GM18517 (cell line): ENCODE measurements at regions not wholly inside any gene's neighbourhood (a gene's known extent, or its start where the extent isn't known, plus 50 kb on each side); places are given as distances from the start of the nearest gene placed in this dataset.
"Not testable (repeated sequence)": the region's sequence is repeated elsewhere in the genome, so short reads cannot be mapped to it uniquely, and the experiment has no call there.

Source experiments
- ATAC-seq: cut with Tn5 transposase; IDR thresholded peaks from one replicate; pipeline ENCODE4 v1.9.1; 2021; ENCODE audit warnings: mild to moderate bottlenecking, moderate library complexity; ENCODE audit not compliant: unreplicated experiment

GRCh38 chr9:31520301-31521085, 864.0 kb upstream of the ACO1 start:
- ATAC-seq: no peak

DNA sequence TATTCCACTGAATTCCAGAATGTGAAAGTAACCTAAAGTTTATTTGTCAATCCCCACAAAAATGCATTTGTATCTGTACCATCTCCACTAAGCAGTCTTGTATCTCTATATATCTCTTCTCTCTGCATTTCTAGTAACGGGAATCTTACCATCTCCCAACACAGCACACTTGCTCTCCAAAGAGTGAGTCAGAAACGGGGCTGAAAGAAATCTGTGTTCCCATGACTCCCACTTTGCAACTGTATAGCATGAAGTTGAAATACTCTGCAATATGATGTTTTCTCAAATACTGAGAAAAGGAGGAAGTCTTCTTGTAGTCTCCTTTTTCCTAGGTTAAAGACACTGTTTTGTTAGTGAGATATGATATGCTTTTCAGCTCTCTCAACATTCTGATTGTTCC, 848.8 kb upstream of the ACO1 start:
- no peak for ATAC-seq

DNA sequence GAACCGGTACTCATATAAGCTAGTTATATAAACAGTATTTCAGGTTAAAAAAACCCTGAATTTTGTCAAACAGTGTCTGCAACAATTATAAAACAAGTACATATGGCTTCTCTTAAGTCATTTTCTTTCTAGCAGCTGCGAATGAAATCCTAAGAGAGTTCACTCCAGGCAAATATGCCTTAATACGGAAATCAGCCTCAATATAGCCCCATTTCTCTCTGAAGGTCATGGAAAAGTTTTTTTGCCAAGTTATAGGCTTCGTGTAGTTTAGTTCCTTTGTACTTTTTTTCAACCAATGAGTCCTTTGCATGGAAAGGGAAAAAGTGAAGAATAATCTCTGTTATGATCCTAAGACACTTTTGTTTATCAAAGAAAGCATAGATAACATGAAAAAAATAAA, 848.0 kb upstream of the ACO1 start:
- ATAC-seq: no peak

DNA sequence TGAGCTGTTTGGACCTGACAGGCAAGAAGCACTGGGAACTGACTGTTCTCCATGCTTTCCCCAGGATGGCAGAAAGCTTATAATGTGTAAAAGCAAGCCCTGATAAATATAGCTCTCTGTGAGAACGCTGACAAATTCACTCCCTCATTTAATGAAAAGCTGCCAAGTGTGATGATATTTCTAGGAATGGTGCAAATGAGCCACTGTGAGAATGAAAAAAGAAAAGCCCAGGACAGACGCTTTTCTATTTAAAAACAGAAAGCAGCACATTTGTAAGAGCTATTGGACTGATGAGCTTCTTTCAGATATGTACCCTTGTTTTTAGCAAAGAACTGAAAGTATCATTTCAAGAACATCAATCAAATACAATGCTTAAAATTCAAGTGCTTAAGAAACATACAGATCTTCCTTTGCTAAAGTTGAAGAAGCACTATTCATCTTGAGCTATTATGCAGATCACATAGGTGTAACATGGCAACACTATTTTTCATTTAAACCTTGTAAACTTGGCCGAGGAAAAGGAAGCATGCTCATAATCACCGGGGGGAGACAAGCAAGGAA, 842.6 kb upstream of the ACO1 start:
- ATAC-seq: no peak

- ATAC-seq: peak; percentile 100
These were observed 841.9 kb upstream of the ACO1 start for GRCh38 chr9:31542384-31543055.

DNA sequence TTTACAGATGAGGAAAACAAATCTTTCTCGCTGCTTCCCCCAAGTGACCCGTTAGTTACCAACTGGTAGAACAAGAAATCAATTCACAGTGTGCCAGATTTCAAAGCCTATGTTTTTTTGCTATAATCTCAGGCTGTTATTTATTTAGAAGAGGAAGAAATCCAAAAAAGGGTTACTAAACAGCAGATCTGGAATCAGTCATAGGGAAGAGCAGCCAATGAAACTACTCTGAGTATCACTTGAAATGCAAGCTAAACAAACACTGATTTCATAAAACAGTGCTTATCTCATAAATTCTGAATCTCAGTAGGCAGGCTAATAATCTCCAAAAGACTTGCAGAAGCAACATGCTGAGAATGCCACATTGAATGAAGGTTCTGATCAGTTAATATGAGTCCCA, 829.5 kb upstream of the ACO1 start:
- ATAC-seq: no peak

DNA sequence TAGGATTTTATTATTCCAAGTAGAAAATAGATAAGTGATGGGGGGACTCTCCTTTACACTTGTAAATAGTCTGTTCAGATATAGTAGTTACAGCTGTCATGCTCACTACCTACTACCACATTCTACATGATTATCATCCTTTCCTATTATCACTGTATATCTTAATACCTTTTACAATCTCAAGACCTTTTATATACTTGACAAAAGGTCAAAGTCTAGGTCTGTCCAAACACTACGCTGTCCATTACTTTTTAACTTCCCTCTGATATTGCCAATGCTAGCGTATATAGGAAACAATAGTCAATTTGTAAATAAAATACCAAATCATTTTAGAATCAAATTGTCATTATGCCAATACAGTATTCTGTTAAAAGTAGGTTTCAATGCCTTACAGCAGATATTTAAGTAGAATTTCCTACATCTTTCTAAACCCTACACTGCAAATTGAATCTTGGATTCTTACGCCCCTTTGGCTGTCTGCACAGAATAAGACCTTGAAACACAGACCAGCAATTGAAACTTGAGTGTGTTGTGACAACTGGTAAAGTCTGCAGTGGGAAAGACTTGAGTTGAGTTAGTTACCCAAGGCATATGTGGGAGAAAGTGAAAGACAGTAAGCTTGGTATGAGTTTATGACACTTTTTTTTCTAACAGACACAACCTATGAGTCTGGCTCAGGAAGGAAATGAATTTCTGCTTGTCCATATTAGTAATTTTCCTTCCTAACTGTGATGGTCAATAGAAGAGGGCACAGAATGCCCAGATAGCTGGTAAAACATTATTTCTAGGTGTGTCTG, 827.6 kb upstream of the ACO1 start:
- no peak for ATAC-seq

DNA sequence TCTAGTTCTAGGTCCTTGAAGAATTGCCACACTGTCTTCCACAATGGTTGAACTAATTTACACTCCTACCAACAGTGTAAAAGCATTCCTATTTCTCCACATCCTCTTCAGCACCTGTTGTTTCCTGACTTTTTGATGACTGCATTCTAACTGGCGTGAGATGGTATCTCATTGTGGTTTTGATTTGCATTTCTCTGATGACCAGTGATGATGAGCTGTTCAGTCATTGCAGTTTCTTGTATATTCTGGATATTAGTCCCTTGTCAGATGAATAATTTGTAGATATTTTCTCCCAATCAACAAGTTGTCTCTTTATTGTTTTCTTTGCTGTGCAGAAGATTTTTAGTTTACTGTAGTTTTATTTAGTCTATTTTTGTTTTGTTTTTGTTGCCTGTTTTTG, 812.3 kb upstream of the ACO1 start:
- ATAC-seq: not testable (repeated sequence)

DNA sequence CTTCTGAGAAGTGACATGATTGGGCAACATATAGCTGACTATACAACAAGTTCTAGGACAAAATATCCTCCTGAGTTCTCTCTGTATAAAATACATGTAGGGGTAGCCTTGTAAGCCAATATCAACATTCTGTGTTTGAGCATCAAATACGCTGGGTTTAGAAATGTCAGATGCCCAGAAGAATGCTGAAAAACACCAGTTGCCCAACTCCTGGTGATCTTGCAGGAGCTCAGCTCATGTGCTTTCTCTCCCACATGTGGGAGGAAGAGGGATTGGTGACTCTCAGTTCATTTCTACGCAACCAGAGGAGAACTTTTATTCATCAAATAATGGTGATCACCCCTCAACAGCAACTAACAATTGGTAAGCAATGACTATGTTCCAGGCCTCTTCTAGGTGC, 810.9 kb upstream of the ACO1 start:
- ATAC-seq: no peak

DNA sequence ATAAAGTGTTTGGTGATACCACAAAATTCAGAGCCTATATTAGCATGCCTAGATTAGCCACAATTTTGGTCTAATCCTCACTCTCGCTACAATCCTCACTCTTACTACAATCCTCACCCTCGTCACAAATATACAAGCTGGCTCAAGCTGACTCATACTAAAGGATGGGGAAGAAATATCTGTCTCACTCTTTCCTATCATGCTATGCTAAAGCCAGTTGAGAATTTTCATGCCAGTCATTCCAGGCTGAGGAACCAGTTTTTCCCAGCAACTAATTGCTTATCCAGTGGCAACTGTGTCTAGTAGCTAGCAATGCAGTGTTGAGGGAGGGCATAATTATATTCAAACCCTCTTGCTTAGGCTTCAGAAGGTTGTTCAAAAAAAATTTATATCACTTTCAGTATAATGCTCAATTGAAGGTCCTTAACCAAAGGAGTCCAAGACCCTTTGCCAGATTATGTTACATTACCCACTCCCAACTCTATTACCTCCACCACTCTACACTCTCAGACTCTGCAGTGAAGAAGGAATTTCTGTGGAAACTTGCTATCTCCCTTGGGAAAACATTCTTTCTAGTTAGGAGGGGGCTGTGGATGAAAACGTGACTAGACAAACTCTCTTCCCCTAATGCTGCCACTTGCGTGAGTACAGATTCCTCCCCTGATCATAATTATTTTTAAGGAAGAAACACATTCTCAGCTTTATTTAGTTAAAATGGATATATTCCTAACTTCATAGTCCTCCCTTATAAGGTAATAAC, 810.3 kb upstream of the ACO1 start:
- ATAC-seq: no peak

GRCh38 chr9:31582071-31582470, 802.4 kb upstream of the ACO1 start:
- ATAC-seq: no peak

GRCh38 chr9:31582561-31582960, 801.9 kb upstream of the ACO1 start:
- ATAC-seq: no peak

GRCh38 chr9:31585158-31585557, 799.3 kb upstream of the ACO1 start:
- no peak for ATAC-seq

- ATAC-seq: no peak
These were observed 797.3 kb upstream of the ACO1 start for GRCh38 chr9:31587146-31587545.

GRCh38 chr9:31588006-31588405, 796.4 kb upstream of the ACO1 start:
- ATAC-seq: no peak

DNA sequence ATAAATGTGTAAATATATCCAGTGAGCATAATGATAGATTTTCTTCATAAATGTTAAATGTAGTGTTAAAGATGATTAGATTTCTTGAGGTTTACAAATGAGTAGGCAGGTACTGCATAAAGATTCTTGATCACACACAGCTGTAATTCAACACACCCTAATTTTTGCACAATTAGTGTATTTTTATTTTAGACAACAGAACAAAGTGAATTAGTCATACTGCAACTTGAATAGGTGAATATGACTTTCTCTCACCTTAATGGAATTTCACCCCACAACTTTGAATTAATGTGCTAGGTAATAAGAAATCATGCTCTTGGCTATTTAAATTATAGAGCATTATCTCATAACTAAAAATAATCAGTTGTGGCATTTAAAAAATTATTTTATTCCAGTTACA, 795.7 kb upstream of the ACO1 start:
- no peak for ATAC-seq

DNA sequence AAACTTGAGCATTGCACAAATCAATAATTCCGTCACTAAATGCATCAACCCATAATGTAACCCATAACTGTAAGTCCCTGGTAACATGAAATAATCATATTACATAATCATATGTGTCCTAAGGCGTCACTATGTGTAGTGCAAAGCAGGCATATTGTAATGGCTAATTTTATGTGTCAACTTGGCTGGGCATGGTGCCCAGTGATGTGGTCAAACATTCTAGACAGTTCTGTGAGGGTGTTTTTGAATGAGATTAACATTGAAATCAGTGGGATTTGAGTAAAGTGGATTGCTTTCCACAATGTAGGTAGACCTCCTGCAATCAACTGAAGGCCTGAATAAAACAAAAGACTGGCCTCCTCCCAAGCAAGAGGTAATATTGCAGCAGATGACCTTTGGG, 794.4 kb upstream of the ACO1 start:
- no peak for ATAC-seq

GRCh38 chr9:31597086-31597485, 787.4 kb upstream of the ACO1 start:
- not testable (repeated sequence) for ATAC-seq

- peak; percentile 77 for ATAC-seq
These were observed 786.5 kb upstream of the ACO1 start for GRCh38 chr9:31597977-31598376.

DNA sequence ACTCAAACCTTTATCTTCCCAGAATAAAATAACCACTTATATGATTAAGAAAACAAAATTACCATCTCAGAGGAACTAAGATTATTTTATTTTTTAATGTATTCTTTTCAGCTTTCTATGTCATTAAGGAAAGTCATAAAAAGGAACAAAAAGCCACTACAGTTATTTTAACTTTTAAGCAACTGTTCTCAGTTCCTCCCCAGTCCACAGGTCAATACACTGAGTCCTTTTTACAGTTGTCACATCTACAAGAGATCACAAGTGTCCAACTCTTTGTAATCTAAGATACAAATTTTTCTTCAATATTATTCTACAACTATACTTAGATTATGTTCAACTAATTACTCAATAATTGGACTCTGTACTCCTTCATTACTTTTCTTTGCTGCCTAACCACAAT, 782.8 kb upstream of the ACO1 start:
- ATAC-seq: no peak

DNA sequence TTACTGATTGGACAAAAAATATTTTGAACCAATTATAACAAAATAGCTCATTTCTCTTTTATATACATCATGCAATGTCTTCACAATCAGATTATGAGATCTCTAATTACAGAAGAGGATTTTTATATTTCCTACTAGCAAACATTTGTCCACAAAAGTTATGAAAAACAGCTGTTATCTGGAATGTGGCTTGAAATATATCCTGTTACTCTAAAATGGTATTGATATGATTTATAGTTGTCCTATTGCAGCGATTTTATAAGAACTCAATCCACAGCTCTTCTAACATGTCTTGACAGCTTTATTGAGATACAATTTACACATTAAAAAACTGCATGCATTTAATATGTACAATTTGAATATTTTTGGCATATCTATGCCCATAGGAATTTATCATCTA, 779.9 kb upstream of the ACO1 start:
- ATAC-seq: no peak
